ENCODE measurements at regions not wholly inside any gene's neighbourhood (a gene's known extent, or its start where the extent isn't known, plus 50 kb on each side); places are given as distances from the start of the nearest gene placed in this dataset.

DNA sequence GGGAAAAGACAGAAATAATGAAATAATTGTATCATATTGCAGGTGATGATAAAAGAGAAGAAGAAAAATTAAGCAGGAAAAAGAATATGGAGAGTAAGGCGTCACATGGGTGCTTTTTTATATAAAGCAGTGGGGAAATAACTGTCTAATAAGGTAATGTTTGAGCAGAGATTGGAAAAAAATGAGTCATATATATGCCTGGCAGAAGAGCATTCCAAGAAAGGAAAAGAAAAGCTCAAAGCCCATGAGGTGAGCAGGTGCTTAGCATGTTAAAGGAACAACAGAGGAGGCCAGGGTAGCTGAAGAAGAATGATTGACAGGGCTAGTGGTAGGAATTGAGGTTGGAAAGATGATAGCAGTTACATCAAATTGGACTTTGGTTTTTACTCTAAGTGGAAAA is 739.5 kb downstream of the SORCS1 start:
- Histone ChIP-seq H3K4me2 (ENCODE audit: insufficient read depth, low read length) (no peak overlapping the region), H3K4me3 (replicated peaks in 1 of 3; ENCODE audit: insufficient read depth in 1 of 3, low read depth in 1 of 3, low read length in 3 of 3) (no peak overlapping the region), H4K20me1 (replicated peaks; ENCODE audit: control insufficient read depth, extremely low read depth, insufficient read depth, low read length) (no peaks in the 10 kb centered on the region), H2AFZ (ENCODE audit: low read depth, low read length) (no peak overlapping the region), H3K27me3 (ENCODE audit: control insufficient read depth in 2 of 2, insufficient read depth in 2 of 2, low read length in 2 of 2) (no peaks in the 10 kb centered on the region), H3K9me3 (replicated peaks; ENCODE audit: control insufficient read depth, insufficient read depth, low read length) (peaks cover 3% of the 10 kb centered on the region), H3K27ac (ENCODE audit: insufficient read depth, low read depth, low read length) (no peak overlapping the region), H3K36me3 (ENCODE audit: control insufficient read depth in 2 of 2, extremely low read depth in 1 of 2, insufficient read depth in 2 of 2, low read length in 2 of 2) (no peaks in the 10 kb centered on the region), H3K9me1 (replicated peaks; ENCODE audit: control insufficient read depth, extremely low read depth, insufficient read depth, low read length) (no peaks in the 10 kb centered on the region), H3K4me1 (ENCODE audit: control insufficient read depth, extremely low read depth, insufficient read depth, low read length) (no peaks in the 10 kb centered on the region), H3K79me2 (ENCODE audit: control insufficient read depth, insufficient read depth, low read length) (no peaks in the 10 kb centered on the region), H3K9ac (replicated peaks; ENCODE audit: extremely low read depth, insufficient read depth, low read length) (no peak overlapping the region)
- intact Hi-C loops (cut with micrococcal nuclease) (no loop called here), dilution Hi-C loops (cut with MboI; ENCODE audit: extremely low pct_ligation_motif_present, low sequenced_read_pairs) (no loop called here)
- CTCF ChIA-PET, result no interaction called here
- no TSS peak for BruUV-seq (replicated peaks)
- DNase-seq (ENCODE audit: low read depth, low spot score), result no peak
- no peak for TF ChIP-seq POLR2AphosphoS5 (IDR thresholded peaks at IDR 0.05; ENCODE audit: insufficient read depth, low read depth, low read length)
- no peak for FAIRE-seq
- POLR2A ChIA-PET, result no interaction called here

DNA sequence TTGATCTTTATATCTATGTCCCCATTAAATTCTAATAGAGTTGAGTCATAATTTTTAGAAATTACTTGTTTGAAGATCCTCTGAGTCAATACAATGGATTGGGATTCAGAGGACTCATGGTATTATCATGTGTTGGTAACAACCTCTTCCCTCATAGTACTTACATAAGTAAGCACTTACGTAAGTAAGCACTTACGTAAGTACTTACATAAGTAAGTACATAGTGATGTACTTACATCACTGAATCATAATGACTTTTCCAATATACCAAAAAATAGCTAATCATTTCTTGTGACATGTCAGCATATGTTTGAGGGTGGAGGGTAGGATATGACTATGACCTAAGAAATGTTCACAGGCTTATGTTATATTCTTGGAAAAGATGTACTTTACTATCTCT is 740.5 kb downstream of the SORCS1 start:
- intact Hi-C loops (cut with micrococcal nuclease), result no loop called here
- Histone ChIP-seq H3K27me3 (ENCODE audit: control insufficient read depth in 2 of 2, insufficient read depth in 2 of 2, low read length in 2 of 2) (no peaks in the 10 kb centered on the region), H3K4me3 (replicated peaks in 1 of 3; ENCODE audit: insufficient read depth in 1 of 3, low read depth in 1 of 3, low read length in 3 of 3) (no peak overlapping the region), H4K20me1 (replicated peaks; ENCODE audit: control insufficient read depth, extremely low read depth, insufficient read depth, low read length) (no peaks in the 10 kb centered on the region), H3K79me2 (ENCODE audit: control insufficient read depth, insufficient read depth, low read length) (no peaks in the 10 kb centered on the region), H3K4me1 (ENCODE audit: control insufficient read depth, extremely low read depth, insufficient read depth, low read length) (no peaks in the 10 kb centered on the region), H3K9me3 (replicated peaks; ENCODE audit: control insufficient read depth, insufficient read depth, low read length) (peaks cover 3% of the 10 kb centered on the region), H3K4me2 (ENCODE audit: insufficient read depth, low read length) (no peak overlapping the region), H3K9ac (replicated peaks; ENCODE audit: extremely low read depth, insufficient read depth, low read length) (no peak overlapping the region), H3K9me1 (replicated peaks; ENCODE audit: control insufficient read depth, extremely low read depth, insufficient read depth, low read length) (no peaks in the 10 kb centered on the region), H3K36me3 (ENCODE audit: control insufficient read depth in 2 of 2, extremely low read depth in 1 of 2, insufficient read depth in 2 of 2, low read length in 2 of 2) (no peaks in the 10 kb centered on the region), H2AFZ (ENCODE audit: low read depth, low read length) (no peak overlapping the region), H3K27ac (ENCODE audit: insufficient read depth, low read depth, low read length) (no peak overlapping the region)
- DNase-seq (ENCODE audit: low read depth, low spot score) (no peak), FAIRE-seq (no peak)
- CTCF ChIA-PET, result no interaction called here
- dilution Hi-C loops (cut with MboI; ENCODE audit: extremely low pct_ligation_motif_present, low sequenced_read_pairs), result no loop called here
- TF ChIP-seq EZH2 (IDR thresholded peaks at IDR 0.05; ENCODE audit: borderline replicate concordance, low read depth, low read length, severe bottlenecking), result no peak
- TF ChIP-seq FOS (IDR thresholded peaks at IDR 0.05; ENCODE audit: borderline replicate concordance, insufficient read depth, low read length), result no peak
- no peak for TF ChIP-seq JUN (IDR thresholded peaks at IDR 0.05; ENCODE audit: borderline replicate concordance, insufficient read depth, insufficient read length, low read depth)
- TF ChIP-seq, protein P1, sequence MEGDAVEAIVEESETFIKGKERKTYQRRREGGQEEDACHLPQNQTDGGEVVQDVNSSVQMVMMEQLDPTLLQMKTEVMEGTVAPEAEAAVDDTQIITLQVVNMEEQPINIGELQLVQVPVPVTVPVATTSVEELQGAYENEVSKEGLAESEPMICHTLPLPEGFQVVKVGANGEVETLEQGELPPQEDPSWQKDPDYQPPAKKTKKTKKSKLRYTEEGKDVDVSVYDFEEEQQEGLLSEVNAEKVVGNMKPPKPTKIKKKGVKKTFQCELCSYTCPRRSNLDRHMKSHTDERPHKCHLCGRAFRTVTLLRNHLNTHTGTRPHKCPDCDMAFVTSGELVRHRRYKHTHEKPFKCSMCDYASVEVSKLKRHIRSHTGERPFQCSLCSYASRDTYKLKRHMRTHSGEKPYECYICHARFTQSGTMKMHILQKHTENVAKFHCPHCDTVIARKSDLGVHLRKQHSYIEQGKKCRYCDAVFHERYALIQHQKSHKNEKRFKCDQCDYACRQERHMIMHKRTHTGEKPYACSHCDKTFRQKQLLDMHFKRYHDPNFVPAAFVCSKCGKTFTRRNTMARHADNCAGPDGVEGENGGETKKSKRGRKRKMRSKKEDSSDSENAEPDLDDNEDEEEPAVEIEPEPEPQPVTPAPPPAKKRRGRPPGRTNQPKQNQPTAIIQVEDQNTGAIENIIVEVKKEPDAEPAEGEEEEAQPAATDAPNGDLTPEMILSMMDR (IDR thresholded peaks at IDR 0.05; ENCODE audit: extremely low read depth in 1 of 2, insufficient read depth in 1 of 2, low read depth in 1 of 2, low read length in 2 of 2), result no peak
- no peak for TF ChIP-seq POLR2A (IDR thresholded peaks at IDR 0.05; ENCODE audit: low read depth, low read length)
- TF ChIP-seq POLR2AphosphoS5 (IDR thresholded peaks at IDR 0.05; ENCODE audit: insufficient read depth, low read depth, low read length), result no peak
- TF ChIP-seq GATA2 (IDR thresholded peaks at IDR 0.05; ENCODE audit: insufficient read depth, insufficient read length, low read depth, low read length), result no peak
- TF ChIP-seq, protein P2, sequence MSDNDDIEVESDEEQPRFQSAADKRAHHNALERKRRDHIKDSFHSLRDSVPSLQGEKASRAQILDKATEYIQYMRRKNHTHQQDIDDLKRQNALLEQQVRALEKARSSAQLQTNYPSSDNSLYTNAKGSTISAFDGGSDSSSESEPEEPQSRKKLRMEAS (IDR thresholded peaks at IDR 0.05; ENCODE audit: insufficient read depth, insufficient read length), result no peak
- no peak for TF ChIP-seq MYC (IDR thresholded peaks at IDR 0.05; ENCODE audit: low read depth, low read length)
- POLR2A ChIA-PET, result no interaction called here
- BruUV-seq (replicated peaks), result no TSS peak

All from endothelial cell of umbilical vein (primary cell).